Prostate gland (tissue), 2 donors: ENCODE measurements at regions not wholly inside any gene's neighbourhood (a gene's known extent, or its start where the extent isn't known, plus 50 kb on each side); places are given as distances from the start of the nearest gene placed in this dataset.

ENCODE experiments used
- CTCF ChIP-seq, 4 experiments: fragments of 200-600 bp in 2 of 4; fragments of 450-650 bp in 2 of 4; sonication (generic) in 2 of 4; IDR thresholded peaks; 1 replicate in 3 of 4; 2 replicates in 1 of 4; pipeline ENCODE4 v1.5.1; 2016 to 2019; ENCODE audit warnings: antibody characterized with exemption in 4 of 4, mild to moderate bottlenecking in 2 of 4, moderate library complexity in 2 of 4
- POLR2AphosphoS5 ChIP-seq: sonication (generic); formaldehyde crosslinking; IDR thresholded peaks from one replicate; pipeline ENCODE4 v1.6.1; 2017; ENCODE audit warnings: antibody characterized with exemption

- TF ChIP-seq CTCF (IDR thresholded peaks at IDR 0.05) (no peak), POLR2AphosphoS5 (no peak)
Measured at GRCh38 chr12:79524507-79525148, 166.1 kb downstream of the PAWR start.
